Right lobe of liver (tissue), 6 donors: ENCODE measurements at regions not wholly inside any gene's neighbourhood (a gene's known extent, or its start where the extent isn't known, plus 50 kb on each side); places are given as distances from the start of the nearest gene placed in this dataset.

Source experiments
- ATAC-seq, 4 donors: fragments of 200-7000 bp; cut with Tn5 transposase; one replicate each; pipeline ENCODE4 v1.9.1; 2020; ENCODE audit warnings: mild to moderate bottlenecking in 4 of 4, moderate library complexity in 4 of 4
- DNase-seq, 3 donors: peaks; one replicate each; pipeline ENCODE4 v3.0.0-alpha.2; 2020
- H3K27ac ChIP-seq, 3 donors: fragments of 200-600 bp; one replicate each; pipeline ENCODE4 v1.8.0; 2022
- H3K27me3 ChIP-seq, 2 donors: fragments of 200-600 bp; one replicate each; pipeline ENCODE4 v1.8.0; 2022
- H3K36me3 ChIP-seq, 4 donors: fragments of 200-600 bp; sonication (generic) in 1 of 4; one replicate each; pipeline versions ENCODE4 v1.5.1 to v1.8.0; 2017 to 2022; ENCODE audit warnings: control low read depth in 1 of 4
- H3K4me1 ChIP-seq, 4 donors: fragments of 200-600 bp; sonication (generic) in 1 of 4; one replicate each; pipeline versions ENCODE4 v1.5.1 to v1.8.0; 2017 to 2022; ENCODE audit warnings: control low read depth in 1 of 4
- H3K4me3 ChIP-seq, 3 donors: fragments of 200-600 bp; one replicate each; pipeline ENCODE4 v1.8.0; 2022
- H3K9me3 ChIP-seq, 4 donors: fragments of 200-600 bp; sonication (generic) in 1 of 4; one replicate each; pipeline versions ENCODE4 v1.5.1 to v1.8.0; 2017 to 2022; ENCODE audit warnings: control low read depth in 1 of 4
- POLR2A ChIP-seq: fragments of 450-650 bp; IDR thresholded peaks from one replicate; pipeline ENCODE4 v1.6.1; 2017; ENCODE audit warnings: antibody characterized with exemption, mild to moderate bottlenecking
- WGBS: methylation state at CpG from one replicate; pipeline ENCODE4 v1.1.6; 2018; ENCODE audit warnings: low coverage, low lambda C conversion rate; ENCODE audit not compliant: insufficient coverage; ENCODE audit errors: missing lambda C conversion rate; 5-methylcytosine and 5-hydroxymethylcytosine counted together
- intact Hi-C, 2 donors: fragments of 100-400 bp; cut with DNase I; formaldehyde crosslinking; loops; one replicate each; pipeline versions ENCODE4 v1.11.2 to v1.14.1; 2022
- TF ChIP-seq, protein P1 (sequence below), 4 donors: fragments of 200-600 bp in 3 of 4; fragments of 450-650 bp in 1 of 4; IDR thresholded peaks; one replicate each; pipeline versions ENCODE4 v1.5.1 to v1.8.0; 2016 to 2022; ENCODE audit warnings: antibody characterized with exemption in 4 of 4, mild to moderate bottlenecking in 2 of 4
- donor health status: DM: no; HTN: yes; CAD: no.
- donor health status: DM: no; HTN: no; CAD: no.
- donor health status: DM: no; HTN: no; CAD: no.
- donor health status: DM: no; HTN: yes; CAD: no.
- donor health status: DM: no; HTN: yes; CAD: no.

DNA sequence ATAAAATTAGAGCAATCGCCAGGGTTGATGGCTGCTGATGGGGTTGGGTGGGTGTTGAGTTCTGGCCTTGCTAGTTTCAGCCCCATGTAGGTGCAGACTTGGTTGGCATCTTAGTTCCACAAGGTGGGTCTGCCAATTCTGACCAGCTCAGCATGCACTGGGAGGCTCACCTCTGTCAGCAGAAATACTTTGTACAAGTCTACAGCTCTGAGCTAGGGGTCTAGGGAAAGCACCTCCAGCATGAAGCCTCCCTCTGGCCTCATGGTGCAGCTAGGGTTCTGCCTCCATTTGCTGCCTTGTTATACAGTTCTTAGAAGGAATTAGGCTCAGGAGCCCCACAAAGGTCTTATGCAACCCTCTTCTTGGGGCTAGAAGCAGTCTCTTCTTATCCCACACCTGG lies 278.9 kb upstream of the HDAC4 start:
- no peaks in the 10 kb centered on the region for H3K4me1 ChIP-seq
- H3K36me3 ChIP-seq = no peaks in the 10 kb centered on the region
- no peak for DNase-seq
- intact Hi-C loops = no loop called here
- H3K9me3 ChIP-seq = no peaks in the 10 kb centered on the region
- no peak overlapping the region for H3K4me3 ChIP-seq
- WGBS = 40% methylated on average over 1 of the region's 1 CpG
- TF ChIP-seq, protein P1, sequence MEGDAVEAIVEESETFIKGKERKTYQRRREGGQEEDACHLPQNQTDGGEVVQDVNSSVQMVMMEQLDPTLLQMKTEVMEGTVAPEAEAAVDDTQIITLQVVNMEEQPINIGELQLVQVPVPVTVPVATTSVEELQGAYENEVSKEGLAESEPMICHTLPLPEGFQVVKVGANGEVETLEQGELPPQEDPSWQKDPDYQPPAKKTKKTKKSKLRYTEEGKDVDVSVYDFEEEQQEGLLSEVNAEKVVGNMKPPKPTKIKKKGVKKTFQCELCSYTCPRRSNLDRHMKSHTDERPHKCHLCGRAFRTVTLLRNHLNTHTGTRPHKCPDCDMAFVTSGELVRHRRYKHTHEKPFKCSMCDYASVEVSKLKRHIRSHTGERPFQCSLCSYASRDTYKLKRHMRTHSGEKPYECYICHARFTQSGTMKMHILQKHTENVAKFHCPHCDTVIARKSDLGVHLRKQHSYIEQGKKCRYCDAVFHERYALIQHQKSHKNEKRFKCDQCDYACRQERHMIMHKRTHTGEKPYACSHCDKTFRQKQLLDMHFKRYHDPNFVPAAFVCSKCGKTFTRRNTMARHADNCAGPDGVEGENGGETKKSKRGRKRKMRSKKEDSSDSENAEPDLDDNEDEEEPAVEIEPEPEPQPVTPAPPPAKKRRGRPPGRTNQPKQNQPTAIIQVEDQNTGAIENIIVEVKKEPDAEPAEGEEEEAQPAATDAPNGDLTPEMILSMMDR (IDR thresholded peaks at IDR 0.05) = no peak
- H3K27ac ChIP-seq = no peak overlapping the region
- no peaks in the 10 kb centered on the region for H3K27me3 ChIP-seq
- no peak for ATAC-seq

GRCh38 chr2:239678666-239679296 lies 278.0 kb upstream of the HDAC4 start:
- H3K4me3 ChIP-seq = no peak overlapping the region
- DNase-seq (peak in 1 of 3 donors; percentile 38), ATAC-seq (no peak)
- H3K36me3 ChIP-seq = no peaks in the 10 kb centered on the region
- no peak overlapping the region for H3K27ac ChIP-seq
- H3K9me3 ChIP-seq = no peaks in the 10 kb centered on the region
- intact Hi-C loops = no loop called here
- no peaks in the 10 kb centered on the region for H3K27me3 ChIP-seq
- WGBS = 76% methylated on average over 15 of the region's 22 CpGs
- H3K4me1 ChIP-seq = no peaks in the 10 kb centered on the region
- TF ChIP-seq POLR2A = no peak
- TF ChIP-seq, protein P1 (IDR thresholded peaks at IDR 0.05) = no peak

DNA sequence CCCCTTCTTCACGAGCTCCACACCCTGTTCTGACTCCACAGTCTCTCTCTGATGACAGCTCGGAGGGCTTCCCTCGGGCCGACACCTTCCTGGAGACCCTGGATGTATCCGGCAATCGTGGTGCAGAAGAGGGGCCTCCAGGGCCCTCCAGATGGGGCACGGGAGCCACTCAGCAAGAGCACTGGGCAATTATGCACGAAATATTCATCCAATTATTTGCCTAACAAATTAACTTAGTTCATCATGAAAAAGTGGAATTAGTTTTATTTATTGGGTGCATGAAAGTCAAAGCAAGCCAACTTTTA lies 277.3 kb upstream of the HDAC4 start:
- Histone ChIP-seq H3K9me3 (no peaks in the 10 kb centered on the region), H3K4me3 (no peak overlapping the region), H3K27ac (no peak overlapping the region), H3K36me3 (no peaks in the 10 kb centered on the region), H3K27me3 (no peaks in the 10 kb centered on the region), H3K4me1 (no peaks in the 10 kb centered on the region)
- intact Hi-C loops = no loop called here
- TF ChIP-seq, protein P1 (IDR thresholded peaks at IDR 0.05) = no peak
- TF ChIP-seq POLR2A = no peak
- ATAC-seq (no peak), DNase-seq (peak in 1 of 3 donors; percentile 35)
- 61% methylated on average over 2 of the region's 8 CpGs for WGBS

GRCh38 chr2:239677453-239678185 lies 276.8 kb upstream of the HDAC4 start:
- no peak for ATAC-seq
- Histone ChIP-seq H3K4me3 (no peak overlapping the region), H3K4me1 (no peaks in the 10 kb centered on the region), H3K36me3 (no peaks in the 10 kb centered on the region), H3K27ac (no peak overlapping the region), H3K27me3 (no peaks in the 10 kb centered on the region), H3K9me3 (no peaks in the 10 kb centered on the region)
- intact Hi-C loops = no loop called here
- TF ChIP-seq, protein P1 (IDR thresholded peaks at IDR 0.05) = no peak
- no peak for TF ChIP-seq POLR2A
- 73% methylated on average over 5 of the region's 21 CpGs for WGBS
- DNase-seq = peak in 1 of 3 donors; percentile 41
